ENCODE measurements at regions not wholly inside any gene's neighbourhood (a gene's known extent, or its start where the extent isn't known, plus 50 kb on each side); places are given as distances from the start of the nearest gene placed in this dataset.

GRCh38 chr3:43178891-43179366 lies 73.0 kb upstream of the POMGNT2 start:
- DNase-seq: no peak
- H3K4me3 ChIP-seq (ENCODE audit: insufficient read depth, low read depth, low read length): no peak overlapping the region
- no peaks in the 10 kb centered on the region for H3K36me3 ChIP-seq (replicated peaks; ENCODE audit: control insufficient read depth, insufficient read depth, low read length)
- no peaks in the 10 kb centered on the region for H3K27me3 ChIP-seq (ENCODE audit: control insufficient read depth, insufficient read depth, low read length)

- Histone ChIP-seq H3K36me3 (replicated peaks; ENCODE audit: control insufficient read depth, insufficient read depth, low read length) (no peaks in the 10 kb centered on the region), H3K4me3 (ENCODE audit: insufficient read depth, low read depth, low read length) (no peak overlapping the region), H3K27me3 (ENCODE audit: control insufficient read depth, insufficient read depth, low read length) (no peaks in the 10 kb centered on the region)
- no peak for DNase-seq
These were observed 71.2 kb upstream of the POMGNT2 start for GRCh38 chr3:43177085-43177484.

GRCh38 chr3:43176666-43177065 lies 70.8 kb upstream of the POMGNT2 start:
- no peak for DNase-seq
- Histone ChIP-seq H3K36me3 (replicated peaks; ENCODE audit: control insufficient read depth, insufficient read depth, low read length) (no peaks in the 10 kb centered on the region), H3K27me3 (ENCODE audit: control insufficient read depth, insufficient read depth, low read length) (no peaks in the 10 kb centered on the region), H3K4me3 (ENCODE audit: insufficient read depth, low read depth, low read length) (no peak overlapping the region)

GRCh38 chr3:43175541-43175940 lies 69.7 kb upstream of the POMGNT2 start:
- no peaks in the 10 kb centered on the region for H3K36me3 ChIP-seq (replicated peaks; ENCODE audit: control insufficient read depth, insufficient read depth, low read length)
- no peak overlapping the region for H3K4me3 ChIP-seq (ENCODE audit: insufficient read depth, low read depth, low read length)
- DNase-seq: no peak
- no peaks in the 10 kb centered on the region for H3K27me3 ChIP-seq (ENCODE audit: control insufficient read depth, insufficient read depth, low read length)

- Histone ChIP-seq H3K4me3 (ENCODE audit: insufficient read depth, low read depth, low read length) (no peak overlapping the region), H3K36me3 (replicated peaks; ENCODE audit: control insufficient read depth, insufficient read depth, low read length) (no peaks in the 10 kb centered on the region), H3K27me3 (ENCODE audit: control insufficient read depth, insufficient read depth, low read length) (no peaks in the 10 kb centered on the region)
- no peak for DNase-seq
These were observed 68.1 kb upstream of the POMGNT2 start for GRCh38 chr3:43173949-43174348.

GRCh38 chr3:43171748-43172147 lies 65.9 kb upstream of the POMGNT2 start:
- no peaks in the 10 kb centered on the region for H3K36me3 ChIP-seq (replicated peaks; ENCODE audit: control insufficient read depth, insufficient read depth, low read length)
- no peak overlapping the region for H3K4me3 ChIP-seq (ENCODE audit: insufficient read depth, low read depth, low read length)
- no peak for DNase-seq
- no peaks in the 10 kb centered on the region for H3K27me3 ChIP-seq (ENCODE audit: control insufficient read depth, insufficient read depth, low read length)

- Histone ChIP-seq H3K4me3 (ENCODE audit: insufficient read depth, low read depth, low read length) (no peak overlapping the region), H3K36me3 (replicated peaks; ENCODE audit: control insufficient read depth, insufficient read depth, low read length) (no peaks in the 10 kb centered on the region), H3K27me3 (ENCODE audit: control insufficient read depth, insufficient read depth, low read length) (no peaks in the 10 kb centered on the region)
- no peak for DNase-seq
These were observed 64.7 kb upstream of the POMGNT2 start for GRCh38 chr3:43170553-43170952.

GRCh38 chr3:43169987-43170386 lies 64.1 kb upstream of the POMGNT2 start:
- no peaks in the 10 kb centered on the region for H3K36me3 ChIP-seq (replicated peaks; ENCODE audit: control insufficient read depth, insufficient read depth, low read length)
- no peaks in the 10 kb centered on the region for H3K27me3 ChIP-seq (ENCODE audit: control insufficient read depth, insufficient read depth, low read length)
- no peak overlapping the region for H3K4me3 ChIP-seq (ENCODE audit: insufficient read depth, low read depth, low read length)
- no peak for DNase-seq

- H3K27me3 ChIP-seq (ENCODE audit: control insufficient read depth, insufficient read depth, low read length): no peaks in the 10 kb centered on the region
- no peak for DNase-seq
- no peaks in the 10 kb centered on the region for H3K36me3 ChIP-seq (replicated peaks; ENCODE audit: control insufficient read depth, insufficient read depth, low read length)
- H3K4me3 ChIP-seq (ENCODE audit: insufficient read depth, low read depth, low read length): no peak overlapping the region
These were observed 60.5 kb upstream of the POMGNT2 start for GRCh38 chr3:43166406-43166805.

GRCh38 chr3:43165786-43166185 lies 59.9 kb upstream of the POMGNT2 start:
- H3K27me3 ChIP-seq (ENCODE audit: control insufficient read depth, insufficient read depth, low read length): no peaks in the 10 kb centered on the region
- DNase-seq: no peak
- H3K36me3 ChIP-seq (replicated peaks; ENCODE audit: control insufficient read depth, insufficient read depth, low read length): no peaks in the 10 kb centered on the region

GRCh38 chr3:43163895-43164493 lies 58.1 kb upstream of the POMGNT2 start:
- H3K36me3 ChIP-seq (replicated peaks; ENCODE audit: control insufficient read depth, insufficient read depth, low read length): no peaks in the 10 kb centered on the region
- H3K27me3 ChIP-seq (ENCODE audit: control insufficient read depth, insufficient read depth, low read length): no peaks in the 10 kb centered on the region
- no peak for DNase-seq
- no peak overlapping the region for H3K4me3 ChIP-seq (ENCODE audit: insufficient read depth, low read depth, low read length)

More at GRCh38 chr3:43165786-43166185, 59.9 kb upstream of the POMGNT2 start:
- H3K4me3 ChIP-seq (ENCODE audit: insufficient read depth, low read depth, low read length): no peak overlapping the region

- H3K27me3 ChIP-seq (ENCODE audit: control insufficient read depth, insufficient read depth, low read length): no peaks in the 10 kb centered on the region
- peak; percentile 25 for DNase-seq
- H3K4me3 ChIP-seq (ENCODE audit: insufficient read depth, low read depth, low read length): no peak overlapping the region
- no peaks in the 10 kb centered on the region for H3K36me3 ChIP-seq (replicated peaks; ENCODE audit: control insufficient read depth, insufficient read depth, low read length)
These were observed 56.6 kb upstream of the POMGNT2 start for GRCh38 chr3:43162230-43163084.

GRCh38 chr3:43161684-43162229 lies 55.9 kb upstream of the POMGNT2 start:
- no peaks in the 10 kb centered on the region for H3K27me3 ChIP-seq (ENCODE audit: control insufficient read depth, insufficient read depth, low read length)
- H3K4me3 ChIP-seq (ENCODE audit: insufficient read depth, low read depth, low read length): no peak overlapping the region
- DNase-seq: peak; percentile 18
- no peaks in the 10 kb centered on the region for H3K36me3 ChIP-seq (replicated peaks; ENCODE audit: control insufficient read depth, insufficient read depth, low read length)

- H3K4me3 ChIP-seq (ENCODE audit: insufficient read depth, low read depth, low read length): no peak overlapping the region
- DNase-seq: no peak
- H3K36me3 ChIP-seq (replicated peaks; ENCODE audit: control insufficient read depth, insufficient read depth, low read length): no peaks in the 10 kb centered on the region
- no peaks in the 10 kb centered on the region for H3K27me3 ChIP-seq (ENCODE audit: control insufficient read depth, insufficient read depth, low read length)
These were observed 54.8 kb upstream of the POMGNT2 start for GRCh38 chr3:43160664-43161063.

- no peak overlapping the region for H3K4me3 ChIP-seq (ENCODE audit: insufficient read depth, low read depth, low read length)
- DNase-seq: no peak
- H3K36me3 ChIP-seq (replicated peaks; ENCODE audit: control insufficient read depth, insufficient read depth, low read length): no peaks in the 10 kb centered on the region
- H3K27me3 ChIP-seq (ENCODE audit: control insufficient read depth, insufficient read depth, low read length): no peaks in the 10 kb centered on the region
These were observed 54.0 kb upstream of the POMGNT2 start for GRCh38 chr3:43159876-43160255.
